SK-MEL-5 (cell line): ENCODE measurements at regions not wholly inside any gene's neighbourhood (a gene's known extent, or its start where the extent isn't known, plus 50 kb on each side); places are given as distances from the start of the nearest gene placed in this dataset.
"Not testable (repeated sequence)": the region's sequence is repeated elsewhere in the genome, so short reads cannot be mapped to it uniquely, and the experiment has no call there.

Experiments used
- DNase-seq: peaks from one replicate; pipeline ENCODE4 v3.0.0-alpha.2; 2016; ENCODE audit warnings: low read depth, low spot score
- in situ Hi-C: cut with HindIII; loops from 2 replicates; pipeline ENCODE4 v1.10.0; 2016; ENCODE audit warnings: low sequenced_read_pairs, high pct_unique_total_duplicates, low pct_unique_long_range_greater_than_20kb

DNA sequence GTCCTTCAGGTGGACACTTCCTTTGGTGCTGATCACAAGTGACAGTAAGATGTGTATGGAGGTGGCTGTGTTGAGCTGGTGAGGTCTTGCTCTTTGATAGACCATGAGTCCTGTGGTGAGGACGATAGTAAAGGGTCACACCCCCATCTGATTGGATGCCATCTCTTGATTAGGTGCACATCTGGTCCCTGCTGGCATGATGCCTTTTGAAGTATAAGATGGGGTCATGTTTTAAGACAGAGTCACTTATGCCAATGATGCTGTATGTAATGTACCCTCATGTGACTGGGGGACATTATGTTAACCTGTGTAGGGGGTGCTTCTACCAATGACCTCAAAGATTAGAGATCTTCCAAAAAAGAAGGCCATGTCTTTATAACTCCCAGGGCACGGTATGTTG is 644.6 kb downstream of the ACTR3B start:
- DNase-seq: no peak
- in situ Hi-C loops: no loop called here

DNA sequence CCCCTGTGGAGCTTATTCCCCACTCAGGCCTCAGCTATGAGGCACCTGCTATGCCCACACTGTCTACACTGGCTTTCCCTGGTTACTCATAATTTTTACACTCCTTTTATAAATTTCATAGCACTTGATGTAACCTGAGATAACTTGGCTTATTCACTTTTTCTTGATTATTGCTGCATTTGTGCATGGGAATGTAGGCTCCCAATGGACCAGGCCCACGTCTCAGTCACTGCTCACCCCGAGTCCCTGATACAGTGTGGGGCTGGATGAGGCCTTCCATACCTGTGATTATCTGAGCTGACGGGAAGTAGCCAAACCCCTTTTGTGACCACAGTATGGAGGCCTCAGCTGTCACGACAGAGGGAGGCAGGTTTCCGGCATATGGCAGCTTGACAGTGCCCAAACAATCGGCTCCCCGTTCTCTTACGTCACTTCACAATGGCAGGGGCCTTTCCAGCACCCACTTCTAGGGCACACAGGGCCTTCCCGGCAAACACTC is 645.3 kb downstream of the ACTR3B start:
- no peak for DNase-seq
- in situ Hi-C loops: no loop called here

DNA sequence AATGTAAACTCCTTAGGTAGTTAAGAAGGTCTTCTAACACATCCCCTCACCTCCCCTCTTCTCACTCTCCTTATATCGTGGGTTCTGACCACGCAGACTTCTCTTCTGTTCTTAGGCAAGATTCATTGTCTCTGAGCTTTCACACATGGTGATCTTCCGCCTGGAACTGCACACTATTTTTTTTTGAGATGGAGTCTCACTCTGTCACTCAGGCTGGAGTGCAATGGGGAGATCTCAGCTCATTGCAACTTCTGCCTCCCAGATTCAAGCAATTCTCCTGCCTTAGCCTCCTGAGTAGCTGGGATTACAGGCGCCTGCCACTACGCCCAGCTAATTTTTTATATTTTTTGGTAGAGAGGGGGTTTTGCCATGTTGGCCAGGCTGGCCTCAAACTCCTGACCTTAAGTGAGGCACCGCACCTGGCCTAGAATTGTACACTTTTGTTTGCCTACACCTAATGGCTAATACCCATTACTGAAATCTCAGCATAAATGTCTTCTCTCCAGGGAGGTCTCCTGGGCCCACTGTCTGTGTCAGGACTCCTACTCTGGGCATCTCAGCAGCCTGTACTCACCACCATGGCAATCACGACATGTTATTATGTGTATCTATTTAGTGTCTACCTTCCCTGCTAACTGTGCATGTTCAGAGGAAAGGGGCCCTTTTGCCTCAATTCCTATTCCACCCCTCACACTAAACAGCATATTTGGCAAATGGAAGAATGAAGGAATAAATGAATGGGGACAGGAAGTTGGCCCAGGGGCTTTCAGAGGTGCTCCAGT is 646.3 kb upstream of the DPP6 start:
- in situ Hi-C loops: no loop called here
- DNase-seq: no peak

DNA sequence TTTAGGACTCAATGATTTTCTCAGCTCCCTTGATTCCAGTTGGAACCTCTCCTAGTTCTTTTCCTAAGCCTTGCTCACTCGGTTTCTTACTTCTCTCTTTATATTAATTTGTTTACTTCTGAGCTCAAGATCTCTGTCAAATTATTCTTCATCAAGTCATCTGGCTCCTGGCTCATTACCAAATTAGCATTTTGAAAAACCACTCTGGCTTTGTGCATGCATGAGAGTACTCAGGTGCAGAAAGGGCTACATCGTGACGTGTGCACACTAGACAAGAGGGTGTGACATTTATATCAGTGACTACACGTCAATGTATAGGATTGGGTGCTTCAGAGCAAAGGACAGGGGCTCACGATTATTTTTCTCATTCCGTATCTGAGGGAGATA is 645.7 kb upstream of the DPP6 start:
- DNase-seq: no peak
- in situ Hi-C loops: no loop called here

DNA sequence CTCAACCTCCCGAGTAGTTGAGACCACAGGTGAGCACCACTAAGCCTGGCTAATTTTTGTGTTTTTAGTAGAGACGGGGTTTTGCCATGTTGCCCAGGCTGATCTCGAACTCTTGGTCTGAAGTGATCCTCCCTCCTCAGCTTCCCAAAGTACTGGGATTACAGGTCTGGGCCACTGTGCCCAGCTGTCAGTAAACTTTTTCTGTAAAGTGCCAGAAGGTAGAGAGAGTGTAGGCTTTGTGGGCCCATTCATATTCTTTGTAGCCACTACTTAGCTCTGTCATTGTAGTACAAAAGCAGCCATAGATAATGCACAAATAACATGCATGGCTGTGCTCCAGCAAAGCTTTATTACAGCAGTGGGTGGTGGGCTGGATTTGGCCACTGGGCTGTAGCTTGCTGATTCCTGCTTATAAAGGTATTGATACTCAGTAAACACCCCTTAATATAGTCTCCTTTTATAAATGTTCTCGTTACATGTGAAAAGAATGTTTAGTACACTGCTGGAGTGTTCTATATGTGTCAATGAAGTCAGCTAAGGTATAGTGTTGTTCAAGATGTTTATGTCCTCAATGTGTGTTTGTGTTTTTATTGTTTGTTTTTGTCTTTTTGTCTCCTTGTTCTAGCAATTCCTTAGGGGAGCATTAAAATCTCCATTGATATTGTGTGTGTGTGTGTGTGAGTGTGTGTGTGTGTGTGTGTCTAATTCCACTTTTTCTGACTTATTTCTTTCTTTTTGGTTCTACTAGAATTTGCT is 644.7 kb upstream of the DPP6 start:
- in situ Hi-C loops: no loop called here
- no peak for DNase-seq

DNA sequence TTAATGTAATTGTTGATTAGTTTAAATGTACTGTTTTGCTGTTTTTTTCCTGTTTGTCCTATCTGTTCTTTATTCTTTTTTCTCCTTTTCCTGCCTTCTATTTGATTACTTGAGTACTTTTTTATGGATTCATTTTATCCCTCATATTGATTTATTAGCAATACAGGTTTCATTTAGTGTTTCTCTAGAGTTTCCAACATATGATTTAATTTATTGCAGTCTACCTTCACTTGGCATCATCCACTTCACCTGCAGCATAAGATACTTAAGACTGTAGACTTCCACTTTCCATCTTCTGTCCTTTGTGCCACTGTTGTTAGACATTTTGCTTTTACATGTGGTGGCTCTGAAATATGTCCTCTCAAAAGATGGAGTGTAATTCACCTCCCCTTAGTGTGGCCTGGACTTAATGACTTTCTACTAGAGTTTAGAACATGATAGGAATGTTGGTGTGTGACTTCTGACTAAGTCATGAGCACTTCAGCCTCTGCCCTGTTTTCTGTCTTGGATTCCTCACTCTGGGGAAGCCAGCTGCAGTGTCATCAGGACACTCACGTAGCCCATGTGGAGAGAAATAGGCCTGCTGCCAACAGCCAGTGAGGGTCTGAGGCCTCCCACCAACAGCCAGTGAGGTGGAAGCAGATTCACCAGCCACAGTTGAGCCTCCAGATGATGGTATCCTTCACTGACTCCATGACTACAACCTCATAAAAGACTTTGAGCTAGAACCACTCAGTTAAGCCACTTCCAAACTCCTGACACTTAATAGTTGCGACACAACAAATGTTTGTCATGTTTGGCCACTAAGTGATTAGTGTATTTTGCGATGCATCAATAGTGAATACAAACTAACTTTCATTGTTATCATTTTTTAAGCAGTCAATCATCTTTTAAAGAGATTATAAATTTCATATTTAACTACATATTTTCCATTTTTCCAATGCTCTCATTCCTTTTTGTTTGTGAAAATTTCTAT is 643.5 kb upstream of the DPP6 start:
- in situ Hi-C loops: no loop called here
- DNase-seq: no peak

DNA sequence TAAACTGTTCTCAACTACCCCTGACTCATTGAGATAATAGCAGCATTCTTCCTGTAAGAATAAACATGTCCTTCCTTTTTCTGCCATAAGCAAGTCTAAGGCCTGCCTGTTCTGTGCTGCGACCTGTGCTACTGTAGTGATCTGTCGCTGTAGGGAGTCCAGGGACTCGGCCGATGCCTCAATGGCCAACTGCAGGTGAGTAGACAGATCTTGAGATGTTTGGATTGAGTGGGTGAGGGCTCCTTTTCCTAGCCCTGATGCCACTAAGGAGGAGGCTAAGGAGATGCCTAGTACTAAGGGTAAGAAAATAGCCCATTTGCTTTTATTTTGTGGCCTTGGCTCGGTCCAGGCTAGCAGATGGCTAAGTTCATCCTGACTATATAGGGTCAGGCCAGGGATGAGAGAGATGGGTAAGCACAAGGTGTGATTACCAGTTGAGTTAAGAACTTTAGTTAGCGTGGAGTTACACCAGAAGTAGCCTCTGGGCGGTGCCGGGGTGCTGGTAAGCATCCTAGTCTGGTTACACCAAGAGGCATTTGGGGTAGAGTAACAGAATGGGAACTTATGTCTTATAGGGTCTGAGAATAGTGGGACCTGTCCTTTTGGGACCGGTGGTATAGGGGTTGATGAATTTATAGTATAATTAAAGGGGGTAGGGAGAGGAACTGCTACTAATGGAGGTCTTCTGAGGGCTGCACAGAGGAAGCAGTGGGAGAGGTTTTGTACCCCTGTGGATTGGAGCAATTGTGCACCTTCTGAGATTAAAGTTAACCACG is 642.4 kb upstream of the DPP6 start:
- not testable (repeated sequence) for DNase-seq

DNA sequence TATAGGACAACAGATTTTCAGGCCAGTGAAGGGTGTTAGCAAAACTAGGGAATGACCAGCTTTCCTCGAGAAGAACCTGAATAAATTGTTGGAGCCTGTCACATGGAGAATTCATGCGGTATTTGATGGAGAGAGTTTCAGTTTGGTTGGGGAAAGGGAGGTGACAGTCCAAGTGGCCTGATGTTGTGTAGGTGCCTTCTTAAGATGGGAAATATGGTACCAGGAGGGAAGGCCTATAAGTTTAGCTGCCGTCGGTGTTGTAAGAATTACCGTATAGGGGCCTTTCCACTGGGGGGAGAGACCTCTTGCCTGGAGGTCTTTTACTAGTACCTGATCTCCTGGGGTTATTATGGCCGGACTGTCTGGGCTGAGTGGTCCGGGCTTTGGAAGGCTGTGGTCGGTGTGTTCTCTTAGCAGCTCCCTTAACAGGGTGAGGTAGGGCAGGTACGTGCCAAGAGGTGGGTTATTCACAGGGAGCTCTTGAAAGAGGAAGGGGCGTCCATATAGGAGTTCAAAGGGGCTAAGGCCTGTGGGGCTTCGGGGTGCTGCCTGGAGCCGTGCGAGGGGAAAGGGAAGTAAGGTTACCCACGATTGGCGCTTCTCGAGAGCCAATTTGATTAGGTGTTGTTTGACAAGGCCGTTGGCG is 641.1 kb upstream of the DPP6 start:
- DNase-seq, in situ Hi-C loops: not testable (repeated sequence)

More for the DNA sequence above, 642.4 kb upstream of the DPP6 start:
- in situ Hi-C loops: not testable (repeated sequence)

DNA sequence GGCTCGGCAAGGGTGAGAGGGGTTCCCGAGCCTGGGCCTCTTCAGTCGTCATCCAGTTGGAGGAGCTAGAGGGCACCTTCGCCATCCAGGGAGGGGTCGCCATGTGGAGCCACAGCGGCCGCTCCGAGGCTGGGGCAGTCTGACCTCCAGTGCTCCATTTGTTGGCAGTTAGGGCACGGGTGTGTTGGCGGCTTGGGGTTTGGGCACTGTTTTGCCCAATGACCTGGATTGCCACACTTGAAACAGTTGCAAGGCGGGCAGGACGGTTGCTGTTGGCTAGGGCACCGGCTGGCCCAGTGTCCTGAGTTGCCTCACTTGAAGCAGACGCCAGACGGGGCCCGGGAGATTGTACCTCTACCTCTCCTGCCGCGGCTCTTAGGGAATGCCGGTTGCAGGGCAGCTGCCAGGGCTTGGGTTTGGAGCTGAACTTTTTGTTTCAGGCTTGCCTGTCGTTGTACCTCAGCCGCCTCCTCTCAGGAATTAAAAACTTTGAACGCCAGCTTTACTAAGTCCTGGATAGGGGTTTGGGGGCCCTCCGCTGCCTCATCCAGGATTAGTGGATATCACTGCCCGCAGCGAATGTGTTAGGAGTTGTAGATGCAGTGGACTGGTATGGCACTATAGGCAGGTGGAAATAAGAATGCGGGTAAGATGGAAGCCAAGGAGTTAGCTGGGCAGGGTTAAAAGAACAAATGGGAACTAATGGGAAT is 639.9 kb upstream of the DPP6 start:
- DNase-seq, in situ Hi-C loops: not testable (repeated sequence)

DNA sequence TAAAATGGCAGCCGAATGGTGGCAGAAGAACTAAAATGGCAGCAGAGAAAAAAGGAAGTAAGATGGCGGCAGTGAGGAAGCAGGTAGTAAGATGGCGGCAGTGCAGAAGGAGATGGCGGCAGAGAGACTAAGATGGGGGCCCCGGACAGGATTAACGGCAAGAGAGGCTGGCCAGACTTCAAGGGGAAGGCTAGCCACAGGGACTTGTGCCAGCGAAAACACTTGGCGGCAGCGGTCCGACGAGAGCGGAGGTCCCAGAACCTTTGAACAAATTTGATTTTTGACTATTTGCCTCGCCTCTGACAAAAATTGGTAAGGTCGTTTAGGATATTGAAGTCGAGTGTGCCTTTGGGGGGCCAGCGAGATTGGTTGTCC is 639.4 kb upstream of the DPP6 start:
- in situ Hi-C loops, DNase-seq: not testable (repeated sequence)

DNA sequence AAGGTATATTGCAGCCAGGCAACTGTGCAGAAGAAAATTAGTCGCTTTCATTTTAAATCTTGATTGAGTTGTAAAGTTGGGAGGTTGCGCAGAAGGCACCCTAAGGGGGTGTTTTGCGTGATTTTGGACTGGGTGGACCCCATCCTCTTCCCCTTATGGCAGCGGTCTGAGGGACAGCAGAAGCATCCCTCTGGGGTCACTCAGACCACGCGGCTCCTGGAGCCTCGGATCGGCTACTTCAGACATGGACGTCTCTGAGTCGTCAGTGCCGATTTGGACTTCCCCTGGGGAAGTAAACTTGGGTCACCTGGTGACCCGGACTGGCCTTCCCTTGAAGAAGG is 639.0 kb upstream of the DPP6 start:
- no peak for DNase-seq
- in situ Hi-C loops: no loop called here

DNA sequence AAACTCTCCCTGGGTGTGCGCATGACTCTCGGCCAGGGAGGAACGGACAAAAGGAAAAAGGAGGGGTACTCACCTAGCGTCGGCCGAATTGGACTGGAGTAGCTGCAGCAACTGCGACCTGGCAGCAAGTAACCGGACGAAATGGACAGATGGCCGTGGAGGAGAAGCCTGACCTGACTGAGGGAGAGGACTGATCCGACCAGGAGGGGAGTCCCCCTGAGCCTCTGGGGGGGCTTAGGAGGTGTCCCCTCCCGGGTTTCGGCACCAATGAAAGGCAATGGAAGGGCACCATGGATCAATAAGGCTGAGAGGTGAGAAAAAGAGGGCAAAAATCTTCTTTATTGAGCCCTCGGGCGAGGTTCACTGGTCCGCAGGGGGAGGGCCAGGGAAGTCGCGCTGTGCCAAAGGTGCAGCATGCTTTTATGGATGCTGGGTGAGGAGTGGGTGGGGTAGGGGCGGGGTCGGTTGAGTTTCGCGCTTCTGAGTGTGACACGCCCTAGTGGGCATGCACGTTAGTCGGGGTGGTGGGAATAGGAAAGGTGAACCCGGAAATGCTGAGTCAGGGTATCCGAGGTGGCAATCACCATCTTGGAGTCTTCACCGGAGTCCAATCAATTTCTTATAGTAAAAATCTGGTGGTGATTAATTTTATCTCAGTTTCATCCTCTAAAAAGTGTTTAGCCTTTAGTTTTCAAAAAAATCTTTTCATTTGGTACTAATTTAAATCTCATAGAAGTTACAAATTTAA is 638.5 kb upstream of the DPP6 start:
- no peak for DNase-seq

DNA sequence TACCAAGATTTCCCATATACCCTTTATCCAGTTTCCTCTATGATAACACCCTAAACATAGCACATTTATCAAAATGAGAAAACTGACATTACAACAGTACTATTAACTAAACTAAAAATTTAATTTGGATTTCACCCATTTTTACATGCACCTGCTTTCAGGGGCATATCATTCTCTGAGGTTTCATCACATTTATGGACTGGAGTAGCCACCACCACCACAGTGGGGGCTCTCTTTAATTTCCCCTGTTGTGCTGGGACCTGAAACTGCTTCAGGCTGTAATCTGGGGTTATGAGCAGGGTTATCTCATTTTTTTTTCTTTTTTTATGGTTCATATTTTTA is 637.9 kb upstream of the DPP6 start:
- in situ Hi-C loops: no loop called here
- DNase-seq: no peak

More for the DNA sequence above, 638.5 kb upstream of the DPP6 start:
- in situ Hi-C loops: no loop called here

DNA sequence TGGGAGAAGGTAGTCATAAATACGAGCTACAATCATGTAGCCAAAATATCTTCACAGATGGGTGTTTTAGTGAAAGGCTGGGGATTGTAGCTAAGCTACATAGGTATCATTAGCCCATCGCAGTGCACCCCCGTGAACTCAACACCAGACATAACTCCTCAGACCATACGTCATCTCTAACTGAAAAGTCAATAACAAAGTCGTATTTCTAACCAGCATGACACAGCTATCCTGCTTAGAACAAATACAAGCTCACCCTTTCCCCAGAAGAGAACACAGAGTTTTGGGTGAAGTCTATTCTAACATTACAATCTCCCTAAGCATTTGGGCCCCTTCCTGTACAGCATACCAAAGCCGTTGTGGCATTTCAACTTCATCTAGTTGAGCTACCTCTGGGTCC is 636.6 kb upstream of the DPP6 start:
- in situ Hi-C loops: no loop called here
- DNase-seq: no peak

DNA sequence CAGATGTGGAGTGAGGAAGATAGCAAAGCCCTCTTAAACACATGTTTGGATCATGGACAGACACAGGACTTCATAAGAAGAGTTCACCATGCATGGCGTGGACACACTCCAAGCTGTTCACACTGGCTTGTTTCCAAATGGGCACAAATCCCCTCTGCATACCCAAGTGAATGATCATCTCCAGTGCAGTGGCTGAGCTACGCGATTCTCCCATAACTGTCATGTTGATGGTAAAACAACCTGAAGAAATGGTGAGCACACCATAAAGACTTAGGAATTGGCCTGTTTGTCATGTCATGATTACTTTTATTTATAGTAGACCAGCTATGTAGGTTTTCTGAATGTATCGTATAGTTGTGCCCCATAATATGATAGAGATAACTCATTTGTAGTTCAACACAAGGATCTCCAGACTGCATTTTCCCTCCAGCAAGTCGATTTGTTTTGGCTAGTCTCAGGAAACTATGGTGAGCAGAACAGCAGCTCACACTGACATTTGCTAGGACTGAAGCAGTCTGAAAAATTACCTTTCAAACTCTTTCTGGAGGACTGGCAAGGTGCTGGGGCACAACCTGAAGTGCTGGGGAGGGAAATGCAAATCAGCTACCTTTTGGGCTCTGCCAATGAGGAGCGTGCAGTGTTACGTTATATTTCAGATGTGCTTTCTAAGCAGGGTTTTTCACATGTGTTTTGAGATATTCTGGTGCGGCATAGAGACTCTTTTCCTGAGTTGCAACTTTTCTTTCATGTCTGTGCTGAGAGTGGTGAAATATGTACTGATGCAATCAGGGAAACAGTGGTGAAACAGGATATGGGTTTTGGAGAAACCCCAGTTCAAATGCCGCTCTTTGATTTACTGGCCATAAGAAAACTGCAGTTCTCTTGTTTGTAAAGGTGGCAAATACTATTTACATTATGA is 629.6 kb upstream of the DPP6 start:
- DNase-seq: no peak

More for the DNA sequence above, 629.6 kb upstream of the DPP6 start:
- in situ Hi-C loops: no loop called here
